Ovary (tissue), 7 donors: ENCODE measurements at regions not wholly inside any gene's neighbourhood (a gene's known extent, or its start where the extent isn't known, plus 50 kb on each side); places are given as distances from the start of the nearest gene placed in this dataset.

Experiments used
- DNase-seq, 5 donors: peaks; one replicate each; pipeline ENCODE4 v3.0.0-alpha.2; 2019 to 2020
- H3K27ac ChIP-seq, 2 donors: fragments of 200-600 bp; one replicate each; pipeline versions ENCODE4 v1.5.1 to v1.8.0; 2019 to 2022
- H3K27me3 ChIP-seq: fragments of 200-600 bp; one replicate; pipeline ENCODE4 v1.8.0; 2022
- H3K36me3 ChIP-seq: fragments of 200-600 bp; sonication (generic); one replicate; pipeline ENCODE4 v1.5.1; 2019
- H3K4me1 ChIP-seq: one replicate; pipeline ENCODE4 v1.8.1; 2013; ENCODE audit warnings: mild to moderate bottlenecking, moderate library complexity; ENCODE audit not compliant: insufficient read depth
- H3K4me3 ChIP-seq: fragments of 200-600 bp; sonication (generic); one replicate; pipeline ENCODE4 v1.5.1; 2017
- H3K9me3 ChIP-seq, 2 donors: fragments of 200-600 bp in 1 of 2; sonication (generic) in 1 of 2; one replicate each; pipeline versions ENCODE4 v1.5.1 to v1.8.1; 2013 to 2019; ENCODE audit warnings: mild to moderate bottlenecking in 1 of 2, moderate library complexity in 1 of 2
- EP300 ChIP-seq: sonication (generic); formaldehyde crosslinking; IDR thresholded peaks from one replicate; pipeline ENCODE4 v1.6.1; 2017; ENCODE audit warnings: antibody characterized with exemption
- POLR2A ChIP-seq: fragments of 450-650 bp; IDR thresholded peaks from one replicate; pipeline ENCODE4 v1.6.1; 2017; ENCODE audit warnings: antibody characterized with exemption, mild to moderate bottlenecking, moderate library complexity
- WGBS, 3 donors: extraction: QIAGEN DNeasy Blood & Tissue Kit in 1 of 3; methylation state at CpG; one replicate each; pipeline versions ENCODE4 v1.1.5 to v1.1.7; 2013 to 2017; 5-methylcytosine and 5-hydroxymethylcytosine counted together
- intact Hi-C, 4 donors: fragments of 100-400 bp; cut with DNase I; formaldehyde crosslinking; loops; one replicate each; pipeline versions ENCODE4 v1.11.0 to v1.15.1; 2022 to 2023
- TF ChIP-seq, protein P1 (sequence below), 3 donors: fragments of 450-650 bp in 2 of 3; fragments of 200-600 bp in 1 of 3; IDR thresholded peaks; one replicate each; pipeline versions ENCODE4 v1.5.1 to v1.8.0; 2016 to 2022; ENCODE audit warnings: antibody characterized with exemption in 3 of 3, mild to moderate bottlenecking in 1 of 3
- donor health status: DM: no; HTN: no; CAD: no; lungs with moderate emphysema.
- donor health status: DM: no; HTN: no; CAD: no.
- donor health status: Bipolar disorder and iron deficiency.
- donor health status: DM: no; HTN: no; CAD: no.
- donor health status: DM: yes; HTN: yes; CAD: no.

DNA sequence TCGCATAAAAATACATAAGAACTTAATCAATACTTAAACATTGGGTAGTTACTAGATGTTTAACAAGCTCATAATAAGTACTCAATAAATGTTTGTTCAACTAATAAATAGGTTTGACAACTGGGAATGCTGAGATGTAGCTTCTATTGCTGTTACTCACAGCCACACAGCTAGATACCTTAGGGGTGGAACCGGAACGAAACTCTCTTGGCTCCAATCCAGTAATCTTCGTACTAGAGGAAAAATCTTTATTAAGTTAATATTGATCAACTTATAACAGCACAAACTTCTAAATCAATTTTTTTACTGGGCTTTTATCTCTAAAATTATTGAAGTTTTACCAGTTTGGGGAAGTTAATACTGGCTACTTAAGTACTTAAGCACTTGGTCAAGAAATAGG, 247.8 kb downstream of the PAX3 start:
- no peaks in the 10 kb centered on the region for H3K4me1 ChIP-seq
- no peaks in the 10 kb centered on the region for H3K36me3 ChIP-seq
- no peaks in the 10 kb centered on the region for H3K9me3 ChIP-seq
- WGBS, 3 donors = 66 to 72% (median 72%) methylated on average over 4 of the region's 4 CpGs
- H3K27me3 ChIP-seq = no peaks in the 10 kb centered on the region
- H3K27ac ChIP-seq = no peak overlapping the region
- TF ChIP-seq, protein P1, sequence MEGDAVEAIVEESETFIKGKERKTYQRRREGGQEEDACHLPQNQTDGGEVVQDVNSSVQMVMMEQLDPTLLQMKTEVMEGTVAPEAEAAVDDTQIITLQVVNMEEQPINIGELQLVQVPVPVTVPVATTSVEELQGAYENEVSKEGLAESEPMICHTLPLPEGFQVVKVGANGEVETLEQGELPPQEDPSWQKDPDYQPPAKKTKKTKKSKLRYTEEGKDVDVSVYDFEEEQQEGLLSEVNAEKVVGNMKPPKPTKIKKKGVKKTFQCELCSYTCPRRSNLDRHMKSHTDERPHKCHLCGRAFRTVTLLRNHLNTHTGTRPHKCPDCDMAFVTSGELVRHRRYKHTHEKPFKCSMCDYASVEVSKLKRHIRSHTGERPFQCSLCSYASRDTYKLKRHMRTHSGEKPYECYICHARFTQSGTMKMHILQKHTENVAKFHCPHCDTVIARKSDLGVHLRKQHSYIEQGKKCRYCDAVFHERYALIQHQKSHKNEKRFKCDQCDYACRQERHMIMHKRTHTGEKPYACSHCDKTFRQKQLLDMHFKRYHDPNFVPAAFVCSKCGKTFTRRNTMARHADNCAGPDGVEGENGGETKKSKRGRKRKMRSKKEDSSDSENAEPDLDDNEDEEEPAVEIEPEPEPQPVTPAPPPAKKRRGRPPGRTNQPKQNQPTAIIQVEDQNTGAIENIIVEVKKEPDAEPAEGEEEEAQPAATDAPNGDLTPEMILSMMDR (IDR thresholded peaks at IDR 0.05) = no peak
- TF ChIP-seq POLR2A = no peak
- no peak for TF ChIP-seq EP300
- intact Hi-C loops = loop anchor here in 1 of 4 donors (10.0 kb wide), 1 partner anchor 564 kb away; no protein-coding TSS in a partner anchor
- H3K4me3 ChIP-seq = no peak overlapping the region
- DNase-seq = no peak

DNA sequence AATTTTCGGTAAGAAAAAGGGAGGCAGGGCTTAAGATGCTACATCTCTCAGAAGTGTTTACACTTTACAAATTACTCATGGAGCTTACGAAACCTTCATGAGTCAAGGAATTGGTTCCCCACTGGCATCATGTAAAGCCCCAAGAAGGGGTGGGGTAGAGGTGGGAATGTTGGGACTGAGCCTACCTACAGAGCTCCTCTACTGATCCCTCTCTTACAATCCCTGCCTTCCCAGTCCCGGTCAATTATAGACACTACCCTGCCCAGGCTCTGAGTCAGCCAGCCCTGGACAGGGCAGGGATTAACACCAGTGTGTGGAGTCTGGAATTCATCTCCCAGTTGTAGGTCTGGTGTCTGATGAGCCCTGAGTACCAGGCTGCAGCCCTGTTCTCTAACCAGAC, 248.9 kb downstream of the PAX3 start:
- Histone ChIP-seq H3K27ac (no peak overlapping the region), H3K27me3 (no peaks in the 10 kb centered on the region), H3K9me3 (no peaks in the 10 kb centered on the region), H3K4me3 (no peak overlapping the region), H3K4me1 (no peaks in the 10 kb centered on the region), H3K36me3 (no peaks in the 10 kb centered on the region)
- TF ChIP-seq, protein P1 (IDR thresholded peaks at IDR 0.05) = no peak
- TF ChIP-seq POLR2A = no peak
- TF ChIP-seq EP300 = no peak
- DNase-seq = no peak
- 69 to 85% (median 72%) methylated on average over 3 of the region's 3 CpGs for WGBS, 3 donors
- intact Hi-C loops = loop anchor here in 2 of 4 donors (5.0 to 10.0 kb wide), 2 partner anchors 562 to 565 kb away; no protein-coding TSS in a partner anchor

DNA sequence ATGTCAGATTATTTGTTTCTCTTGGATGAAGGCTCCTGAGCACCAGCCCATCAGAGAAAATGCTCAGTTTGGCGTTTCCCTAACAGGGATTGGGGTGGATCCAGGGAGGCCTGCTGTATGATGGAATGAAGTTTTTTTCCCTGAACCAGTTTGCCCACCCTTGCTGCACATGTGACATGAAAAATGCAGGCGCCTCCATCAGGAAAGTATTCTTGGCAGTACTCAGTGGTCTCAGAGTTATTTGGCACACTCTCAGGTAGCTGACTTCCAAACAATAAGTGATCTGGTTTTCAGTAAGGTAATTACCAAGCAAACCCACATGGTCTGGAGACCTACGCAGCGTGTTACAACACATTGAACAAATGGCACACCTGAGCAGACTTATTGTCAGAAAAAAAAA, 254.9 kb downstream of the PAX3 start:
- no peak for DNase-seq
- 65 to 85% (median 73%) methylated on average over 4 of the region's 4 CpGs for WGBS, 3 donors
- H3K27me3 ChIP-seq = no peaks in the 10 kb centered on the region
- H3K36me3 ChIP-seq = no peaks in the 10 kb centered on the region
- no peak overlapping the region for H3K27ac ChIP-seq
- no peaks in the 10 kb centered on the region for H3K4me1 ChIP-seq
- TF ChIP-seq, protein P1 (IDR thresholded peaks at IDR 0.05) = no peak
- TF ChIP-seq POLR2A (no peak), EP300 (no peak)
- intact Hi-C loops = no loop called here
- no peak overlapping the region for H3K4me3 ChIP-seq
- H3K9me3 ChIP-seq = no peaks in the 10 kb centered on the region

DNA sequence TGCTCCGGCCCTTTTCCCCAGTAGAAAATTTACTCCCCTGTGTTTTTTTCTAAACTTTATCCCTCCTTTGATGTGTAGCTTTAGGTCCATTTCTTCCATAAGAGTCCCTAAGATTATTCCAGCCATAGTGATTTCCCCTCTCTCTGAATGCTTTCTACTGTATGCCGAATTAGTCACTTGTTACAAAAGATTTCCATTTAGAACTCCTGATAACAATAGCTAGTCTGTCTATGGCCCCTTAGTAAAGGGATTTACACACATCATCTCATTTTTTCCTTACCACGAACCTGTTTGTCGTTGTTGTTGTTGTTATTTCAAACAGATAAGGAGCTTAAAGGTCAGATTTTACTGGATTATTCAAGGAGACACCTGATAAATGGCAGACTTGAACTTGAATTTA, 256.1 kb downstream of the PAX3 start:
- Histone ChIP-seq H3K9me3 (no peaks in the 10 kb centered on the region), H3K27ac (no peak overlapping the region), H3K4me3 (no peak overlapping the region), H3K4me1 (no peaks in the 10 kb centered on the region), H3K27me3 (no peaks in the 10 kb centered on the region), H3K36me3 (no peaks in the 10 kb centered on the region)
- DNase-seq = no peak
- 48 to 57% (median 52%) methylated on average over 4 of the region's 4 CpGs for WGBS, 3 donors
- no peak for TF ChIP-seq POLR2A
- no peak for TF ChIP-seq EP300
- TF ChIP-seq, protein P1 (IDR thresholded peaks at IDR 0.05) = no peak
- intact Hi-C loops = no loop called here

DNA sequence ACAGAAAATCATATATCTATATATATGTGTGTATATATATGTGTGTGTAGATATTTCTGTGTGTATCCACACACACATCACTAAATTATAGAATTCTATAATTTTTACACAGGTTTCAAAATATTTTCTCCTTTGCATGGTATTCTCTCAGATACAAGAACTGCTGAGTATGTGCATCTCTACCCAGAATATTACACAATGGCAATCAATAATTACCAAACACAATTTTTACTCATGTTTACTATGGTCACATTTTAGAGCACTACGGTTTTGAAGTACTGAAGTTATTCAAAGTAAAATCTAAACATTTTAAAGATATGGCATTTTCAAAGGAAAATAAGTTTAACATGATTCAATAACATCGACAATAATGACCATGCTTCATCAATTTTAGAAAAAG, 258.5 kb downstream of the PAX3 start:
- Histone ChIP-seq H3K9me3 (no peaks in the 10 kb centered on the region), H3K4me1 (no peaks in the 10 kb centered on the region), H3K36me3 (no peaks in the 10 kb centered on the region), H3K4me3 (no peak overlapping the region), H3K27me3 (no peaks in the 10 kb centered on the region), H3K27ac (no peak overlapping the region)
- 81 to 89% (median 87%) methylated on average over 2 of the region's 2 CpGs for WGBS, 3 donors
- TF ChIP-seq, protein P1 (IDR thresholded peaks at IDR 0.05) = no peak
- TF ChIP-seq EP300 = no peak
- no peak for TF ChIP-seq POLR2A
- DNase-seq = no peak
- intact Hi-C loops = no loop called here
